Mucosa of descending colon (tissue), 3 donors: ENCODE measurements at regions not wholly inside any gene's neighbourhood (a gene's known extent, or its start where the extent isn't known, plus 50 kb on each side); places are given as distances from the start of the nearest gene placed in this dataset.
A peak's percentile ranks its signal among the peaks of the same experiment; 100 is the strongest.

Experiments
- ATAC-seq: fragments of 200-7000 bp; cut with Tn5 transposase; one replicate; pipeline ENCODE4 v1.9.1; 2020; ENCODE audit warnings: mild to moderate bottlenecking, moderate library complexity
- DNase-seq, 3 donors: peaks; one replicate each; pipeline ENCODE4 v3.0.0-alpha.2; 2020
- H3K36me3 ChIP-seq: fragments of 200-600 bp; one replicate; pipeline ENCODE4 v1.8.0; 2021; ENCODE audit warnings: low read depth, mild to moderate bottlenecking
- H3K4me1 ChIP-seq: fragments of 200-600 bp; one replicate; pipeline ENCODE4 v1.8.0; 2021; ENCODE audit warnings: low read depth, mild to moderate bottlenecking
- H3K4me3 ChIP-seq: fragments of 200-600 bp; one replicate; pipeline ENCODE4 v1.8.0; 2021; ENCODE audit warnings: mild to moderate bottlenecking
- H3K9me3 ChIP-seq: fragments of 200-600 bp; one replicate; pipeline ENCODE4 v1.8.0; 2021; ENCODE audit warnings: mild to moderate bottlenecking
- CTCF ChIP-seq: fragments of 200-600 bp; IDR thresholded peaks from one replicate; pipeline ENCODE4 v1.8.0; 2022; ENCODE audit warnings: antibody characterized with exemption, mild to moderate bottlenecking
- intact Hi-C, 2 donors: fragments of 100-400 bp; cut with DNase I in 1 of 2; cut with micrococcal nuclease in 1 of 2; formaldehyde crosslinking; loops; one replicate each; pipeline versions ENCODE4 v1.11.0 to v1.11.1; 2022; cut with DNase I, micrococcal nuclease
- donor health status: DM: no; HTN: no; CAD: no; lungs with moderate emphysema.
- donor health status: DM: no; HTN: no; CAD: no.
- donor health status: DM: no; HTN: yes; CAD: no.

- Histone ChIP-seq H3K4me1 (no peaks in the 10 kb centered on the region), H3K9me3 (no peaks in the 10 kb centered on the region), H3K36me3 (no peaks in the 10 kb centered on the region), H3K4me3 (no peak overlapping the region)
- intact Hi-C loops, result no loop called here
- ATAC-seq, result no peak
- DNase-seq, result no peak
- TF ChIP-seq CTCF, result no peak
Observed at GRCh38 chr2:228793116-228793515, 478.0 kb downstream of the PID1 start.

GRCh38 chr2:228786901-228787300, 484.2 kb downstream of the PID1 start:
- no peaks in the 10 kb centered on the region for H3K4me1 ChIP-seq
- no peaks in the 10 kb centered on the region for H3K36me3 ChIP-seq
- intact Hi-C loops, result no loop called here
- no peak for DNase-seq
- H3K9me3 ChIP-seq, result peaks cover 1% of the 10 kb centered on the region
- no peak for ATAC-seq
- no peak overlapping the region for H3K4me3 ChIP-seq
- TF ChIP-seq CTCF, result no peak

- no peaks in the 10 kb centered on the region for H3K36me3 ChIP-seq
- H3K4me1 ChIP-seq, result no peaks in the 10 kb centered on the region
- DNase-seq (no peak), ATAC-seq (no peak)
- intact Hi-C loops, result no loop called here
- TF ChIP-seq CTCF, result no peak
- no peak overlapping the region for H3K4me3 ChIP-seq
- peaks cover 1% of the 10 kb centered on the region for H3K9me3 ChIP-seq
Observed at GRCh38 chr2:228782281-228782680, 488.8 kb downstream of the PID1 start.

GRCh38 chr2:228777855-228778355, 493.2 kb downstream of the PID1 start:
- TF ChIP-seq CTCF, result no peak
- intact Hi-C loops, result no loop called here
- no peaks in the 10 kb centered on the region for H3K4me1 ChIP-seq
- ATAC-seq (no peak), DNase-seq (no peak)
- no peaks in the 10 kb centered on the region for H3K9me3 ChIP-seq
- no peak overlapping the region for H3K4me3 ChIP-seq
- no peaks in the 10 kb centered on the region for H3K36me3 ChIP-seq

- H3K4me1 ChIP-seq, result no peaks in the 10 kb centered on the region
- no peak for TF ChIP-seq CTCF
- DNase-seq (no peak), ATAC-seq (no peak)
- intact Hi-C loops, result no loop called here
- no peaks in the 10 kb centered on the region for H3K36me3 ChIP-seq
- H3K4me3 ChIP-seq, result no peak overlapping the region
- no peaks in the 10 kb centered on the region for H3K9me3 ChIP-seq
Observed at GRCh38 chr2:228774548-228774947, 496.5 kb downstream of the PID1 start.

- ATAC-seq, result peak; percentile 15
- no peak for TF ChIP-seq CTCF
- DNase-seq, result no peak
- Histone ChIP-seq H3K36me3 (no peaks in the 10 kb centered on the region), H3K9me3 (no peaks in the 10 kb centered on the region), H3K4me1 (no peaks in the 10 kb centered on the region), H3K4me3 (no peak overlapping the region)
- intact Hi-C loops, result no loop called here
Observed at GRCh38 chr2:228771774-228772173, 499.3 kb downstream of the PID1 start.
